ENCODE measurements at regions not wholly inside any gene's neighbourhood (a gene's known extent, or its start where the extent isn't known, plus 50 kb on each side); places are given as distances from the start of the nearest gene placed in this dataset.

DNA sequence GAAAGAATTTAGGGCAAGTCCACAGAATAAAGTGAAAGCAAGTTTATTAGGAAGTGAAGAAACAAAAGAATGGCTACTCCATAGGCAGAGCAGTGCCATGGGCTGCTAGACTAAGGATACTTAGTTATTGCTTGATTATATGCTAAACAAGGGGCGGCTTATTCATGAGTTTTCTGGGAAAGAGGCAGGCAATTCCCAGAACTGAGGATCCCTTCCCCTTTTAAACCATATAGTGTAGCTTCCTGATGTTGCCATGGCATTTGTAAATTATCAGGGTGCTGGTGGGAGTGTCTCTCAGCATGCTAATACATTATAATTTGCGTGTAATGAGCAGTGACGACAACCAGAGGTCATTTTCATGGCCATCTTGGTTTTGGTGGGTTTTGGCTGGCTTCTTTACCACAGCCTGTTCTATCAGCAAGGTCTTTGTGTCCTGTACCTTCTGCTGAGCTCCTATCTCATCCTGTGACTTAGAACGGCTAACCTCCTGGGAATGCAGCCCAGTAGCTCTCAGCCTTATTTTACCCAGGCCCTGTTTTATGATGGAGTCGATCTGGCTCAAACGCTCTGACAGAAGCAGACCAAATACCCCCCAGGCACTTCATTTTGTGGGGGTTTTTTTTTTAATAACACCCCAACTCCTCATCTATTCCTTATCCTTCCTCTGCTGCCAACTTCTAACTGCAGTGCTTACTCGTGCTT is 103.0 kb upstream of the RARB start:
- BruUV-seq (replicated peaks) = no TSS peak
- intact Hi-C loops (cut with micrococcal nuclease) (no loop called here), dilution Hi-C loops (cut with MboI; ENCODE audit: extremely low pct_ligation_motif_present, low sequenced_read_pairs) (no loop called here)
- Histone ChIP-seq H3K9me1 (replicated peaks; ENCODE audit: control insufficient read depth, extremely low read depth, insufficient read depth, low read length) (no peaks in the 10 kb centered on the region), H3K9ac (replicated peaks; ENCODE audit: extremely low read depth, insufficient read depth, low read length) (no peak overlapping the region), H2AFZ (ENCODE audit: low read depth, low read length) (no peak overlapping the region), H3K79me2 (ENCODE audit: control insufficient read depth, insufficient read depth, low read length) (no peaks in the 10 kb centered on the region), H3K36me3 (ENCODE audit: control insufficient read depth in 2 of 2, extremely low read depth in 1 of 2, insufficient read depth in 2 of 2, low read length in 2 of 2) (no peaks in the 10 kb centered on the region), H3K27ac (ENCODE audit: insufficient read depth, low read depth, low read length) (no peak overlapping the region), H3K4me3 (replicated peaks in 1 of 3; ENCODE audit: insufficient read depth in 1 of 3, low read depth in 1 of 3, low read length in 3 of 3) (no peak overlapping the region), H3K4me2 (ENCODE audit: insufficient read depth, low read length) (no peak overlapping the region), H4K20me1 (replicated peaks; ENCODE audit: control insufficient read depth, extremely low read depth, insufficient read depth, low read length) (no peaks in the 10 kb centered on the region), H3K4me1 (ENCODE audit: control insufficient read depth, extremely low read depth, insufficient read depth, low read length) (no peaks in the 10 kb centered on the region), H3K9me3 (replicated peaks; ENCODE audit: control insufficient read depth, insufficient read depth, low read length) (no peaks in the 10 kb centered on the region), H3K27me3 (ENCODE audit: control insufficient read depth in 2 of 2, insufficient read depth in 2 of 2, low read length in 2 of 2) (peaks cover 0 to 3% of the 10 kb centered on the region in 2 experiments)
- DNase-seq (ENCODE audit: low read depth, low spot score) = no peak
- CTCF ChIA-PET = no interaction called here
- POLR2A ChIA-PET = no interaction called here
- no peak for FAIRE-seq
- no peak for TF ChIP-seq EZH2 (IDR thresholded peaks at IDR 0.05; ENCODE audit: borderline replicate concordance, low read depth, low read length, severe bottlenecking)
- no peak for TF ChIP-seq JUN (IDR thresholded peaks at IDR 0.05; ENCODE audit: borderline replicate concordance, insufficient read depth, insufficient read length, low read depth)

- H3K4me2 ChIP-seq (ENCODE audit: insufficient read depth, low read length) = no peak overlapping the region
- POLR2A ChIA-PET = no interaction called here
- H2AFZ ChIP-seq (ENCODE audit: low read depth, low read length) = no peak overlapping the region
- no peaks in the 10 kb centered on the region for H3K79me2 ChIP-seq (ENCODE audit: control insufficient read depth, insufficient read depth, low read length)
- H3K36me3 ChIP-seq (ENCODE audit: control insufficient read depth in 2 of 2, extremely low read depth in 1 of 2, insufficient read depth in 2 of 2, low read length in 2 of 2) = no peaks in the 10 kb centered on the region
- no peaks in the 10 kb centered on the region for H3K9me3 ChIP-seq (replicated peaks; ENCODE audit: control insufficient read depth, insufficient read depth, low read length)
- no peaks in the 10 kb centered on the region for H4K20me1 ChIP-seq (replicated peaks; ENCODE audit: control insufficient read depth, extremely low read depth, insufficient read depth, low read length)
- DNase-seq (ENCODE audit: low read depth, low spot score) = no peak
- BruUV-seq (replicated peaks) = no TSS peak
- H3K27me3 ChIP-seq (ENCODE audit: control insufficient read depth in 2 of 2, insufficient read depth in 2 of 2, low read length in 2 of 2) = no peaks in the 10 kb centered on the region
- H3K4me3 ChIP-seq (replicated peaks in 1 of 3; ENCODE audit: insufficient read depth in 1 of 3, low read depth in 1 of 3, low read length in 3 of 3) = no peak overlapping the region
- no peaks in the 10 kb centered on the region for H3K4me1 ChIP-seq (ENCODE audit: control insufficient read depth, extremely low read depth, insufficient read depth, low read length)
- TF ChIP-seq JUN (IDR thresholded peaks at IDR 0.05; ENCODE audit: borderline replicate concordance, insufficient read depth, insufficient read length, low read depth) (no peak), GATA2 (IDR thresholded peaks at IDR 0.05; ENCODE audit: insufficient read depth, insufficient read length, low read depth, low read length) (no peak), CTCF (IDR thresholded peaks at IDR 0.05; ENCODE audit: extremely low read depth in 1 of 2, insufficient read depth in 1 of 2, low read depth in 1 of 2, low read length in 2 of 2) (no peak), EZH2 (IDR thresholded peaks at IDR 0.05; ENCODE audit: borderline replicate concordance, low read depth, low read length, severe bottlenecking) (no peak), FOS (IDR thresholded peaks at IDR 0.05; ENCODE audit: borderline replicate concordance, insufficient read depth, low read length) (no peak), MYC (IDR thresholded peaks at IDR 0.05; ENCODE audit: low read depth, low read length) (no peak), POLR2AphosphoS5 (IDR thresholded peaks at IDR 0.05; ENCODE audit: insufficient read depth, low read depth, low read length) (no peak), POLR2A (IDR thresholded peaks at IDR 0.05; ENCODE audit: low read depth, low read length) (no peak)
- TF ChIP-seq, protein P1, sequence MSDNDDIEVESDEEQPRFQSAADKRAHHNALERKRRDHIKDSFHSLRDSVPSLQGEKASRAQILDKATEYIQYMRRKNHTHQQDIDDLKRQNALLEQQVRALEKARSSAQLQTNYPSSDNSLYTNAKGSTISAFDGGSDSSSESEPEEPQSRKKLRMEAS (IDR thresholded peaks at IDR 0.05; ENCODE audit: insufficient read depth, insufficient read length) = no peak
- dilution Hi-C loops (cut with MboI; ENCODE audit: extremely low pct_ligation_motif_present, low sequenced_read_pairs) = no loop called here
- no peak overlapping the region for H3K9ac ChIP-seq (replicated peaks; ENCODE audit: extremely low read depth, insufficient read depth, low read length)
- CTCF ChIA-PET = no interaction called here
- H3K27ac ChIP-seq (ENCODE audit: insufficient read depth, low read depth, low read length) = no peak overlapping the region
- no peak for FAIRE-seq
- intact Hi-C loops (cut with micrococcal nuclease) = no loop called here
- H3K9me1 ChIP-seq (replicated peaks; ENCODE audit: control insufficient read depth, extremely low read depth, insufficient read depth, low read length) = no peaks in the 10 kb centered on the region
Observed at GRCh38 chr3:25335356-25335755, 92.7 kb upstream of the RARB start.

Measured in endothelial cell of umbilical vein (primary cell).